22Rv1 (cell line): ENCODE measurements at regions not wholly inside any gene's neighbourhood (a gene's known extent, or its start where the extent isn't known, plus 50 kb on each side); places are given as distances from the start of the nearest gene placed in this dataset.

Experiments used
- CTCF ChIP-seq: fragments of 450-650 bp; IDR thresholded peaks from 2 replicates; pipeline ENCODE4 v1.5.1; 2017; ENCODE audit warnings: mild to moderate bottlenecking
- ZFX ChIP-seq: fragments of 450-650 bp; IDR thresholded peaks from 2 replicates; pipeline ENCODE4 v1.6.1; 2017; ENCODE audit warnings: antibody characterized with exemption, borderline replicate concordance

- TF ChIP-seq CTCF (no peak), ZFX (no peak)
These were observed 548.1 kb upstream of the LMCD1 start for GRCh38 chr3:7953449-7954014.
